Natural killer cell (primary cell): ENCODE measurements at regions not wholly inside any gene's neighbourhood (a gene's known extent, or its start where the extent isn't known, plus 50 kb on each side); places are given as distances from the start of the nearest gene placed in this dataset.

Experiments used
- ATAC-seq, 3 donors: fragments of 150-1000 bp in 2 of 3; fragments of 200-7000 bp in 1 of 3; cut with Tn5 transposase; 1 replicate in 1 of 3; 2 replicates in 2 of 3; pipeline ENCODE4 v1.10.0; 2021; ENCODE audit warnings: mild to moderate bottlenecking in 2 of 3, moderate library complexity in 2 of 3
- DNase-seq, 2 donors: peaks; one replicate each; pipeline versions ENCODE4 v3.0.0 to v3.0.0-alpha.2; 2013 to 2021; ENCODE audit warnings: mixed read lengths in 1 of 2
- H3K27ac ChIP-seq: one replicate; pipeline ENCODE4 v1.5.1; 2013; ENCODE audit warnings: mild to moderate bottlenecking, low read length
- H3K27me3 ChIP-seq: one replicate; pipeline ENCODE4 v1.6.1; 2013; ENCODE audit warnings: low read length; ENCODE audit not compliant: control insufficient read depth, insufficient read depth
- H3K36me3 ChIP-seq: one replicate; pipeline ENCODE4 v1.6.1; 2013; ENCODE audit warnings: low read length; ENCODE audit not compliant: control insufficient read depth, insufficient read depth
- H3K4me1 ChIP-seq: one replicate; pipeline ENCODE4 v1.6.1; 2013; ENCODE audit warnings: low read length; ENCODE audit not compliant: control insufficient read depth, insufficient read depth
- H3K4me3 ChIP-seq: one replicate; pipeline ENCODE4 v1.5.1; 2013; ENCODE audit warnings: low read length
- H3K9me3 ChIP-seq: one replicate; pipeline ENCODE4 v1.6.1; 2013; ENCODE audit warnings: low read length; ENCODE audit not compliant: control insufficient read depth, insufficient read depth
- H3K27ac Mint-ChIP-seq, 2 donors: one replicate each; pipeline ENCODE4 v1.8.0; 2022; ENCODE audit warnings: mild to moderate bottlenecking in 2 of 2, mixed read lengths in 2 of 2, moderate library complexity in 1 of 2
- H3K27me3 Mint-ChIP-seq, 2 donors: one replicate each; pipeline ENCODE4 v1.8.0; 2022; ENCODE audit warnings: low read depth in 2 of 2, mixed read lengths in 2 of 2
- H3K36me3 Mint-ChIP-seq: one replicate; pipeline ENCODE4 v1.8.0; 2022; ENCODE audit warnings: mixed read lengths
- H3K4me1 Mint-ChIP-seq, 2 donors: one replicate each; pipeline ENCODE4 v1.8.0; 2022; ENCODE audit warnings: mixed read lengths in 2 of 2
- H3K4me3 Mint-ChIP-seq: one replicate; pipeline ENCODE4 v1.8.0; 2022; ENCODE audit warnings: mild to moderate bottlenecking, moderate library complexity, mixed read lengths
- H3K9me3 Mint-ChIP-seq, 2 donors: one replicate each; pipeline ENCODE4 v1.8.0; 2022; ENCODE audit warnings: mixed read lengths in 2 of 2
- WGBS: methylation state at CpG from one replicate; pipeline ENCODE4 v1.1.7; 2013; ENCODE audit warnings: missing lambda C conversion rate; ENCODE audit not compliant: insufficient coverage; 5-methylcytosine and 5-hydroxymethylcytosine counted together
- intact Hi-C: fragments of 100-400 bp; cut with micrococcal nuclease; formaldehyde crosslinking; loops from one replicate; pipeline ENCODE4 v1.14.2; 2022
- TF ChIP-seq, protein P1 (sequence below): fragments of 200-600 bp; IDR thresholded peaks from one replicate; pipeline ENCODE4 v1.8.0; 2022; ENCODE audit warnings: antibody characterized with exemption

DNA sequence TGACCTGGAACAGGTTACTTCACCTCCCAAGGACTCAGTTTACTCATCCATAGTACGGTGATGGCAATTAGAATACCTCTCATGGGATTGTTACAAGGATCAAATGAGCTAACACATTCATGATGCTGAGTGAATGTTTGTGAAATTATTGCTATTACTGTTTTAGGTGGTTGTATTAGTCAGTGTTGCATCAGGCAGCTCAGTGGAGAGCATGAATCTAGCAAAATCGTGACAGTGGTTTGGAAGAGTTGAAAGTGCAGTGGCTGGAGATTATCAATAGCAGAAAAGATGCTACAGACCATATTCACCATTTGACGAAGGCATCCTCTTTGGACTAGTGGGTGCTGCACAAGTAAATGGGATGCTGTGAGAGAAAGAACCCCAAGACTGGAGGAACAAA is 50.4 kb upstream of the CTNNBL1 start:
- H3K4me1 ChIP-seq = no peaks in the 10 kb centered on the region
- Mint-ChIP-seq H3K36me3 (no peaks in the 10 kb centered on the region), H3K4me3 (no peak overlapping the region), H3K9me3 (no peaks in the 10 kb centered on the region), H3K27me3 (peaks cover 24 to 31% of the 10 kb centered on the region in 2 donors), H3K27ac (no peak overlapping the region), H3K4me1 (no peaks in the 10 kb centered on the region)
- DNase-seq = no peak
- H3K27ac ChIP-seq = no peak overlapping the region
- H3K27me3 ChIP-seq = peaks cover 3% of the 10 kb centered on the region
- intact Hi-C loops = no loop called here
- H3K9me3 ChIP-seq = no peaks in the 10 kb centered on the region
- no peaks in the 10 kb centered on the region for H3K36me3 ChIP-seq
- H3K4me3 ChIP-seq = no peak overlapping the region
- ATAC-seq = no peak
- WGBS = 58% methylated on average over 3 of the region's 3 CpGs
- TF ChIP-seq, protein P1, sequence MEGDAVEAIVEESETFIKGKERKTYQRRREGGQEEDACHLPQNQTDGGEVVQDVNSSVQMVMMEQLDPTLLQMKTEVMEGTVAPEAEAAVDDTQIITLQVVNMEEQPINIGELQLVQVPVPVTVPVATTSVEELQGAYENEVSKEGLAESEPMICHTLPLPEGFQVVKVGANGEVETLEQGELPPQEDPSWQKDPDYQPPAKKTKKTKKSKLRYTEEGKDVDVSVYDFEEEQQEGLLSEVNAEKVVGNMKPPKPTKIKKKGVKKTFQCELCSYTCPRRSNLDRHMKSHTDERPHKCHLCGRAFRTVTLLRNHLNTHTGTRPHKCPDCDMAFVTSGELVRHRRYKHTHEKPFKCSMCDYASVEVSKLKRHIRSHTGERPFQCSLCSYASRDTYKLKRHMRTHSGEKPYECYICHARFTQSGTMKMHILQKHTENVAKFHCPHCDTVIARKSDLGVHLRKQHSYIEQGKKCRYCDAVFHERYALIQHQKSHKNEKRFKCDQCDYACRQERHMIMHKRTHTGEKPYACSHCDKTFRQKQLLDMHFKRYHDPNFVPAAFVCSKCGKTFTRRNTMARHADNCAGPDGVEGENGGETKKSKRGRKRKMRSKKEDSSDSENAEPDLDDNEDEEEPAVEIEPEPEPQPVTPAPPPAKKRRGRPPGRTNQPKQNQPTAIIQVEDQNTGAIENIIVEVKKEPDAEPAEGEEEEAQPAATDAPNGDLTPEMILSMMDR = no peak

DNA sequence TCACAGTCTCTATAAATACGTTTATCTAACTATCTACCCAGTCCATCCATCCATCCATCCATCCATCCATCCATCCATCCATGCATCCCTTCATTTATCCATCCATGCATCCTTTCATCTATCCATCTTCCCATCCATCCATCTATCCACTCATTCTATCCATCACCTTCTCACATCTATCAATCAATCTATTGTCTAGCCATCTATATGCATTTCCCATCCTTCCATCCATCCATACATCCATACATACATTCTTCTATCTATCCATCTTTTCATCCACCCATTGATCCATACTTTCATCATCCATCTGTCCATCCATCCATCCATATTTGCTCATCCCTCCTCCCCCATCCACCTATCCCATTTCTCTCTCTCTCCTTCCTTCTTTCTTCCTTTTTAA is 51.6 kb upstream of the CTNNBL1 start:
- intact Hi-C loops = no loop called here
- DNase-seq (no peak), ATAC-seq (no peak)
- peaks cover 3% of the 10 kb centered on the region for H3K27me3 ChIP-seq
- H3K4me3 Mint-ChIP-seq = no peak overlapping the region
- H3K9me3 ChIP-seq = no peaks in the 10 kb centered on the region
- no peak overlapping the region for H3K27ac ChIP-seq
- H3K9me3 Mint-ChIP-seq = no peaks in the 10 kb centered on the region
- peaks cover 24 to 29% of the 10 kb centered on the region in 2 donors for H3K27me3 Mint-ChIP-seq
- H3K36me3 Mint-ChIP-seq = no peaks in the 10 kb centered on the region
- no peaks in the 10 kb centered on the region for H3K4me1 Mint-ChIP-seq
- no peaks in the 10 kb centered on the region for H3K36me3 ChIP-seq
- no peak overlapping the region for H3K27ac Mint-ChIP-seq
- no peak overlapping the region for H3K4me3 ChIP-seq
- TF ChIP-seq, protein P1 = no peak
- 76% methylated on average over 1 of the region's 1 CpG for WGBS
- no peaks in the 10 kb centered on the region for H3K4me1 ChIP-seq

DNA sequence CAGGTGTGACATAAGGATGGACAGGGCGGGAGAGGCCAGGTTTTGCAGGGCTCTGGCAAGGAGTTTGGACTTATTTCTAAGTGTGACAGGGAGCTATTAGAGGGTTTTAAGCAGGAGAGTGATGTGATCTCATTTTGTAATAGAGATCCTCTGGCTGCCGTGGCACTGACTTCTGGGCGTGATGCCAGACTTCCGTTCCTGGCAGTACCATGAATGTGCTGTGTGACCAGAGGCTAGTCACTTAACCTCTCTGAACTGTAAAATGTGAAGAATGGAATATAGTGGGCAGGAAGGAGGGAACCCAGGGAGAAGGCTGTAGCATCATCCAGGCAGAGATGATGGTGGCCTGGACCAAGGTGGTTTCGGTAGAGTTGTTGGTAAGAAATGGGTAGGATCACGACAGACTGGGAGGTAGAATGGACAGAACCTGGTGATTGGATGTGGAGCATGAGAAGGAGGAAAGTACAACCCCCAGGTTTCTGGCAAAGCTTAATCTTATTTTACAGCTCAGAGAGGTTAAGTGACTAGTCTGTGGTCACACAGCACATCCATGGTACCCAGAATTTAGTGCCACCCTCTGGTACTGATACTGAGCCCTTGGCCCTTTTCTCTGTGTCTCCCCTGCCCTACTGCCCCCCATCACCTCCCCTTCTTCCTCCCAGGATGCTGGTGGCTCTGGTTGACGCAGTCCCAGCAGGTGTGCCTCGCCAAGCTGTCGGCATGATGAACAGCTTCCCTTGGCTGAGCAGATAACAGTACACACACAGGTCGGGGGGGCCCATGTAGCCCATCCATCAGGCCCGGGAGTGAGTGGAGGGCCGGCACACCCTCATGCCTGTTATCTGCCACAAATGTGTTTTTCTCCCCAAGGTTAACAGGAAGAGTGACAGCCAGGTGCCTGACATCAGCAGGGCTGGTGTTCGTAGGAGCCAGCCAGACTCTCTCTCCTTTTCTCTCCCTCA is 52.9 kb upstream of the CTNNBL1 start:
- Mint-ChIP-seq H3K4me3 (no peak overlapping the region), H3K27ac (no peak overlapping the region), H3K9me3 (no peaks in the 10 kb centered on the region), H3K4me1 (no peaks in the 10 kb centered on the region), H3K36me3 (no peaks in the 10 kb centered on the region), H3K27me3 (peaks cover 29 to 31% of the 10 kb centered on the region in 2 donors)
- DNase-seq (no peak), ATAC-seq (no peak)
- H3K4me1 ChIP-seq = no peaks in the 10 kb centered on the region
- no peak overlapping the region for H3K27ac ChIP-seq
- no peaks in the 10 kb centered on the region for H3K36me3 ChIP-seq
- no peaks in the 10 kb centered on the region for H3K9me3 ChIP-seq
- peaks cover 3% of the 10 kb centered on the region for H3K27me3 ChIP-seq
- intact Hi-C loops = no loop called here
- TF ChIP-seq, protein P1 = no peak
- no peak overlapping the region for H3K4me3 ChIP-seq
- WGBS = 41% methylated on average over 13 of the region's 13 CpGs
